Common myeloid progenitor, CD34-positive (primary cell): ENCODE measurements at regions not wholly inside any gene's neighbourhood (a gene's known extent, or its start where the extent isn't known, plus 50 kb on each side); places are given as distances from the start of the nearest gene placed in this dataset.
"Not testable (repeated sequence)": the region's sequence is repeated elsewhere in the genome, so short reads cannot be mapped to it uniquely, and the experiment has no call there.

Experiments used
- CTCF ChIA-PET: fragments of 350-600 bp; sonication (Branson Sonifier 250); formaldehyde crosslinking; loops from one replicate; lab custom pipeline; 2021; ENCODE audit warnings: antibody characterized with exemption; lab: Charles Lee
- POLR2A ChIA-PET: fragments of 350-600 bp; sonication (Branson Sonifier 250); formaldehyde crosslinking; loops from one replicate; lab custom pipeline; 2021; ENCODE audit warnings: antibody characterized with exemption; lab: Charles Lee
- DNase-seq, 3 donors: peaks; one replicate each; pipeline versions ENCODE4 v3.0.0 to v3.0.0-alpha.2; 2013
- H3K27ac ChIP-seq, 2 experiments: 1 replicate in 1 of 2; 2 replicates in 1 of 2; pipeline ENCODE4 v1.7.0; 2013; ENCODE audit warnings: inconsistent platforms in 2 of 2, low read length in 2 of 2, mild to moderate bottlenecking in 2 of 2, low read depth in 1 of 2, moderate library complexity in 1 of 2; ENCODE audit not compliant: severe bottlenecking in 2 of 2, insufficient read depth in 1 of 2, poor library complexity in 1 of 2
- H3K27me3 ChIP-seq, 5 experiments: replicated peaks in 2 of 5; 1 replicate in 3 of 5; 2 replicates in 2 of 5; pipeline versions ENCODE4 v1.6.1 to v1.7.0; 2013; ENCODE audit warnings: low read length in 4 of 5, mild to moderate bottlenecking in 2 of 5, moderate library complexity in 2 of 5, inconsistent platforms in 1 of 5; ENCODE audit not compliant: insufficient read depth in 5 of 5, control insufficient read depth in 4 of 5
- H3K36me3 ChIP-seq, 4 experiments: 1 replicate in 2 of 4; 2 replicates in 2 of 4; pipeline versions ENCODE4 v1.6.1 to v1.7.0; 2013; ENCODE audit warnings: low read length in 3 of 4, control low read depth in 1 of 4, mild to moderate bottlenecking in 1 of 4; ENCODE audit not compliant: control insufficient read depth in 4 of 4, insufficient read depth in 4 of 4
- H3K4me1 ChIP-seq, 4 experiments: 1 replicate in 3 of 4; 2 replicates in 1 of 4; pipeline versions ENCODE4 v1.6.1 to v1.7.1; 2013; ENCODE audit warnings: low read length in 3 of 4, mild to moderate bottlenecking in 3 of 4, control low read depth in 1 of 4, inconsistent platforms in 1 of 4, moderate library complexity in 1 of 4; ENCODE audit not compliant: control insufficient read depth in 4 of 4, insufficient read depth in 4 of 4; ENCODE audit errors: control extremely low read depth in 1 of 4
- H3K4me3 ChIP-seq, 7 experiments: 1 replicate in 4 of 7; 2 replicates in 3 of 7; pipeline versions ENCODE4 v1.5.1 to v1.7.0; 2013; ENCODE audit warnings: mild to moderate bottlenecking in 7 of 7, low read length in 6 of 7, moderate library complexity in 6 of 7, inconsistent platforms in 2 of 7, low read depth in 2 of 7, control low read depth in 1 of 7; ENCODE audit not compliant: insufficient read depth in 4 of 7, control insufficient read depth in 1 of 7; ENCODE audit errors: extremely low read depth in 1 of 7
- H3K9me3 ChIP-seq, 5 experiments: 1 replicate in 4 of 5; 2 replicates in 1 of 5; pipeline versions ENCODE4 v1.6.1 to v1.7.1; 2013; ENCODE audit warnings: low read length in 4 of 5, mild to moderate bottlenecking in 2 of 5, inconsistent platforms in 1 of 5, low read depth in 1 of 5, moderate library complexity in 1 of 5; ENCODE audit not compliant: control insufficient read depth in 4 of 5, insufficient read depth in 2 of 5; ENCODE audit errors: control extremely low read depth in 1 of 5
- WGBS: methylation state at CpG from one replicate; pipeline ENCODE4 v1.1.5; 2013; ENCODE audit not compliant: insufficient coverage; 5-methylcytosine and 5-hydroxymethylcytosine counted together

GRCh38 chr6:43885399-43886066, 115.5 kb downstream of the VEGFA start:
- WGBS = 98% methylated on average over 3 of the region's 6 CpGs
- CTCF ChIA-PET = interaction anchor here (0.7 to 1.5 kb wide), 4 partner anchors 8 to 112 kb away, joined by 3 to 4 read pairs (median 3); no protein-coding TSS in a partner anchor
- peak in 2 of 3 donors; percentile 9 to 16 for DNase-seq
- H3K36me3 ChIP-seq = no peaks in the 10 kb centered on the region
- H3K27me3 ChIP-seq = peaks cover 0 to 3% (median 1%) of the 10 kb centered on the region in 5 experiments
- no peak overlapping the region for H3K27ac ChIP-seq
- no peaks in the 10 kb centered on the region for H3K9me3 ChIP-seq
- H3K4me1 ChIP-seq = peaks cover 0 to 26% (median 11%) of the 10 kb centered on the region in 4 experiments
- H3K4me3 ChIP-seq = no peak overlapping the region
- POLR2A ChIA-PET = interaction anchor here (0.5 kb wide), 1 partner anchor 1680 kb away, joined by 6 read pairs; no protein-coding TSS in a partner anchor

DNA sequence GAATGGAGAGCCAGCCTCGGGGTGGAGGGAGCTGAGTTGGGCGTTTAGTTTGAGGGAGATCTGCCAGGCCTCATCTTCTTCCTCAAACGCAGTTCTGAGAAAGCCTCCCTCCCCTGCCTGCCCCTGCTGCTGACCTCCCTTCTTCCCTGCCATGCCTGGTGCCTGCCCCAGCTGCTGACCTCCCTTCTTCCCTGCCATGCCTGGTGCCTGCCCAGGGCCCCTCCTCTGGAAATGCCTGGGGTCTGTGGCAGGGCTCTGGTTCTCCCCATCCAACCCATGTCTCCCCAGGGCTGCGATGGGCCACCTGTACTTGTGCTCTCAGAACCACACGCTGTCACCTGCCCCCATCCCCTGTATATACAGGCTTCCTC, 114.6 kb downstream of the VEGFA start:
- no peaks in the 10 kb centered on the region for H3K9me3 ChIP-seq
- H3K27ac ChIP-seq = no peak overlapping the region
- DNase-seq = peak in 1 of 3 donors; percentile 3
- CTCF ChIA-PET = interaction anchor here (0.8 to 1.6 kb wide), 5 partner anchors 10 to 111 kb away, joined by 3 to 7 read pairs (median 3); no protein-coding TSS in a partner anchor
- WGBS = 75% methylated on average over 3 of the region's 5 CpGs
- no peak overlapping the region for H3K4me3 ChIP-seq
- H3K27me3 ChIP-seq = no peaks in the 10 kb centered on the region
- POLR2A ChIA-PET = no interaction called here
- no peaks in the 10 kb centered on the region for H3K36me3 ChIP-seq
- peaks cover 0 to 26% (median 11%) of the 10 kb centered on the region in 4 experiments for H3K4me1 ChIP-seq

DNA sequence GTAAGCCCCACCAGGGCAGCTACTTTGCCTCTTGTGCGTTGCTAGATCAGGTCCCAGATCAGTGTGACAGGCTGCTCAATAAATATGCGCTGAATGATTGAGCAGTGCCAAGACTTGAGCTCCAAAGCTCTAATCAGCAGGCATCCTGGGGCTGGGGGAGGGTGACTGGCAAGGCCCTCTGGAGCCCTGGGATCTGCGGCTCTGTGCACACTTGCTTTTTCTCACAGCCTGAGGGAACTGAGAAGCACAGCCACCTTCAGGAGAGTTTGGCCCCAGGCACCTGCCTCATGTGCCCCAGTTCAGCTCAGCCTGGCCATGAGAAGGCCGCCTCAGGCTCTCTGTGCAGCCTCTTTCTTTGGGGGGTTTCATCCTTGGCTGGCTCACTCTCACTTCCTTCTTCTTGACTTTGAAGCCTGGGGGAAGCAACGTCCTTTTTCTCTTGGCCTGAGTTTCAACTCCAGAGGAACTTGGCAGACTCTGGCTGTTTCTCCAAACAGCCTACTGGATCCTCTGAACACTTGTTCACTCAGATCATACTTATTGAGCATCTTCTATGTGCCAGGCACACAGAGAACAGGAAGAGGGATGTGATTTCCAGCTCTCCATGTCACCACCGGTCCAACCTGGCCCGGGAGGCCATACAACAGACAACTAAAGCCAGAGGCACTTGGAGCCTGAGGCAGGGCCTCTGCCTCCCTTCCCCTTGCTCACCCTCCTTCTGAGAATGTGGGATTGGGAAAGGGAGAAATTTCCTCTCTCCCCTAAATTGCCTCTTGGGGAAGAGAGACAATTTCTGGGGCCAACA, 114.0 kb downstream of the VEGFA start:
- no peak overlapping the region for H3K27ac ChIP-seq
- CTCF ChIA-PET = interaction anchor here (0.8 to 1.6 kb wide), 4 partner anchors 9 to 45 kb away, joined by 3 to 7 read pairs (median 3); no protein-coding TSS in a partner anchor
- no peaks in the 10 kb centered on the region for H3K27me3 ChIP-seq
- POLR2A ChIA-PET = no interaction called here
- peaks cover 0 to 26% (median 11%) of the 10 kb centered on the region in 4 experiments for H3K4me1 ChIP-seq
- H3K4me3 ChIP-seq = no peak overlapping the region
- no peaks in the 10 kb centered on the region for H3K36me3 ChIP-seq
- WGBS = 78% methylated on average over 6 of the region's 7 CpGs
- H3K9me3 ChIP-seq = no peaks in the 10 kb centered on the region
- DNase-seq = peak in 2 of 3 donors; percentile 47 to 50

GRCh38 chr6:43882690-43883448, 112.9 kb downstream of the VEGFA start:
- CTCF ChIA-PET = interaction anchor here (0.9 to 1.7 kb wide), 3 partner anchors 12 to 109 kb away, joined by 3 to 7 read pairs (median 6); no protein-coding TSS in a partner anchor
- H3K9me3 ChIP-seq, H3K27ac ChIP-seq, DNase-seq, POLR2A ChIA-PET, H3K4me3 ChIP-seq, H3K27me3 ChIP-seq, H3K36me3 ChIP-seq: not testable (repeated sequence)
- WGBS = 100% methylated on average over 4 of the region's 9 CpGs
- H3K4me1 ChIP-seq = peaks cover 0 to 26% (median 11%) of the 10 kb centered on the region in 4 experiments

DNA sequence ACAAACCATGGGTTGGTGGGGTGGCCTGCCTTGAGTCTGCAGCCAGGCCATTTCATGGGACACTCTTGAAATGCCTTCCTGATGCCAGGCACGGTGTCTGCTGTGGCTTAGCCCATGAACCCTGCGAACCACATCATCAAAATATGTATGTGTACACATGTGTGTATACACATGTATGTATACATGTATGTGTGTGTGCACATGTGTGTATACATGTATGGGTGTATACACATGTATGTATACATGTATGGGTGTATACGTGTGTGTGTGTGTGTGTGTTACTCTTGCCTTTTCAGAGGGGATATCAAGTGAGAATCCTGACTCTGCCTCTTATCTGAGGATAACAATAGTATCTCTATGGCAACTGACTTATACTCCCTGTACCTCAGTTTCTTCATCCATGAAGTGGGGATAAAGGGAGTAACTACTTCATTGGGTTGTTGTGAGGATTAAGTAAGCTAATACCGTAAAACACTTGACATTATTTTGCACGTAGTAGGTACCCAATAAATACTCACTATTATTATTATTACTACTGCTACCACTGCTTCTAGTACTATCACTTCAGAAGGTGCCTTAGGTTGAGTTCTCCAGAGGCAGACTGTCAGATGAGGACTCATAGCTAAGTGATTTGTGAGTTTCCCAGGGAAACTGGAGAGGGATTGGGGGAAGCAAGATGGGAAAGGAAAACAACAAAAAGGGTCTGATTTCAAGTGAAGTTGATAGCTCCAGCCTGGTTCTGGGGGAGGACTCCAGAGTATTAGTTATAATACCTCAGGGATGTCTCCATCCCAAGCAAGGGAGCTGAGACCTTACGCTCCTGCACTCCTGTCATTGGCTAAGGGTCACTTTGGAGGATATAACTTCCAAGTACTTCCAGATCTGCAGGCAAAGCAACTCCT, 110.5 kb downstream of the VEGFA start:
- ChIA-PET POLR2A (no interaction called here), CTCF (interaction anchor here (1.4 to 1.6 kb wide), 2 partner anchors 32 to 36 kb away, joined by 3 read pairs; no protein-coding TSS in a partner anchor)
- Histone ChIP-seq H3K36me3 (no peaks in the 10 kb centered on the region), H3K27me3 (no peaks in the 10 kb centered on the region), H3K4me3 (no peak overlapping the region), H3K27ac (no peak overlapping the region), H3K4me1 (peaks cover 0 to 20% (median 11%) of the 10 kb centered on the region in 4 experiments), H3K9me3 (no peaks in the 10 kb centered on the region)
- DNase-seq = no peak
- WGBS = 100% methylated on average over 1 of the region's 6 CpGs

- no peaks in the 10 kb centered on the region for H3K27me3 ChIP-seq
- no peak for DNase-seq
- H3K4me3 ChIP-seq = no peak overlapping the region
- no peak overlapping the region for H3K27ac ChIP-seq
- CTCF ChIA-PET = no interaction called here
- peaks cover 0 to 16% (median 11%) of the 10 kb centered on the region in 4 experiments for H3K4me1 ChIP-seq
- 89% methylated on average over 2 of the region's 4 CpGs for WGBS
- POLR2A ChIA-PET = no interaction called here
- no peaks in the 10 kb centered on the region for H3K36me3 ChIP-seq
- no peaks in the 10 kb centered on the region for H3K9me3 ChIP-seq
Observed at GRCh38 chr6:43879722-43880121, 109.7 kb downstream of the VEGFA start.
